HG03558 (cell line): ENCODE measurements at regions not wholly inside any gene's neighbourhood (a gene's known extent, or its start where the extent isn't known, plus 50 kb on each side); places are given as distances from the start of the nearest gene placed in this dataset.
"Not testable (repeated sequence)": the region's sequence is repeated elsewhere in the genome, so short reads cannot be mapped to it uniquely, and the experiment has no call there.

Experiments
- ATAC-seq: cut with Tn5 transposase; IDR thresholded peaks from one replicate; pipeline ENCODE4 v1.9.1; 2021; ENCODE audit warnings: moderate number of reproducible peaks; ENCODE audit not compliant: unreplicated experiment; ENCODE audit errors: extremely low read depth

DNA sequence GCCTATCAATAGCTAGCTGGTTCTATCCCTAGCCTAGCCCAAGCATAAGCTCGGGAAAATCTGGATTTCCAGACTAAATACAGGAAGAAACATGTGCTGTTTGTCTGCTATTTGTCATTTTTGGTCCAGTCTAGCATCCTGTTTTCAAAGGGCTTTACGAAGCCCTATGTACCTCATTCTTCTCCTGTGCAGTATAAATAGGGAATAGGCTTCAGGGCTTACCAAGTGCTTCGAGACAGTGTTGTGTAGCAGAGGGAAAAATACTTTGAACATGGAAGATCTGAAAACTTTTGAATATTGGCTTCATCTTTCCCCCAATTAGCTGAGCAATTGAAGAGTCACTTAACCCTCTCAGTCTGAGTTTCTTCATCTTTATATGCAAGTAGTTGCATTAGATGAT lies 679.8 kb downstream of the TDRD15 start:
- no peak for ATAC-seq

DNA sequence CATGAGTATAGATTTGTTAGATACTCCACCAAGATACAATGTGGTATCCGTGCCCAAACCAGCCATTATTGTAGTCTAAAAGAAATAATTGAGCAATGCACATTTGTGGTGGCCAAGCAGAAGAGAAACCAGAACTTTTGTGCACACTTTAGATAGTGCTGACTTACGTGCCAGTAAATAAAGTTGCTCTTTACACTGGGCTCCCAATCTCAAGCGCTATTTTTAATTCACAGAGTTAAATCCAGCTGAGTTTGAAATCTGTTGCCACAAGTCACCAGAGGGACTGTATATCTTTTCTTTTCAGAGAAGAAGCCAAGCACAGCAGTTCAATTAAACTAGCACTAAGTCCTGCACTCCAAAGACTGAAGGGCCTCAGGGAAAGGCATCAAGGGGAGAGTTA lies 680.4 kb downstream of the TDRD15 start:
- no peak for ATAC-seq

DNA sequence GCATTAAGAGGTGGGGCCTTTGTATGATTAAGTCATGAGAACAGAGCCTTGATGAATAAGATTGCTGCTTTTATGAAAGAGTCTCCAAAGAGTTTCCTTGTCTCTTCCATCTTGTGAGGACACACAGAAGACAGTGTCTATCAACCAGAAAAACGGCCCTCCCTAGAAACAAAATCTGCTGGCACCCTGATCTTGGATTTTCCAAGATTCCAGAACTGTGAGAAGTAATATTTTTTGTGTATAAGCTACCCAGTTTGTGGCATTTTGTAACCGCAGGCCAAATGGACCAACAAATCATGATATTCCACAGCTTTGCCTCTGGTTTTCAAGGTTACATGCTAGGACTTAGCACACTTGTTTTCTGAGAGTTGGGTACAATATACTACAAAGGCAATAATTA lies 687.8 kb downstream of the TDRD15 start:
- no peak for ATAC-seq

DNA sequence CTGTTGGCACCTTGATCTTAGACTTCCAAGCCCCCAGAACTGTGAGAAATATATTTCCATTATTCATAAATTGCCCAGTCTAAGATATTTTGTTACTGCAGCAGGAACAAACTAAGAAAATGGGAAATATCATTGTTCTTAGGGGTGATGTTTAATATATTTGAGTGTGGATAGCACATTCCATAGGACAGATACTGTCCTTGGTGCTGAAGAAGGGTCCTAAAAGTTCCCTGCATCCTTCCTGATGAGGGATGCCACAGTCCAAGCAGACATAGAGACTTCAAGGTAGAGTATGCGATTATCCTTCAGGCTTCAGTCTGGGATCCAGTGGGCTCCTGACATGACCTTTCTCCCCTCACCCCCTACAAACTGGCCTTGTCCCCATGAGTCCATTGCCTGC lies 689.0 kb downstream of the TDRD15 start:
- ATAC-seq = no peak

DNA sequence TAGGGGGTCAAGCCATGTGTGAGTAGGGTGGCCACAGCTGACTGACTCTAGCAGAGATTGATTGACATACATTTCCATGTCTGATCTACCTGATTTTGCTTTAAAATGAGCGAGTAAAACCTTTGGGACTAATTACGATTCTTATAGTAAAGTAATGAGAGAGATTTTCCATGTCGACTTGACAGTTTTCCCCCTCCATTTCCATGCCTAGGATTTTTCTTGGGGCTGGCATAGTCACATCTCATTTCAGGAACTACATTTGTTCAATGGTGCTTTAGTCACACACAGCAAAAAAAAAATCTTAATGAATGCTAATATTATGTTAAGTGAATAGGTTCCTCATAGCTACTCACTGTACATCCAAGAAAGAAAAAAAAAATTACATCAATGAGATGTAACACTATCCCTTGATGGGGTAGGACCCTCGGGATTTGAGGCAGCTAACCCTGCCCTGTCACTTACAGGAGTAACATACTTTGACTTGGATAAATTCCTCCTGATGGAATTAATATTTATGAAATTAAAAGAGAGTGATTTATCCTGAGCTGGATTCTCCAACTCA lies 690.9 kb downstream of the TDRD15 start:
- no peak for ATAC-seq

DNA sequence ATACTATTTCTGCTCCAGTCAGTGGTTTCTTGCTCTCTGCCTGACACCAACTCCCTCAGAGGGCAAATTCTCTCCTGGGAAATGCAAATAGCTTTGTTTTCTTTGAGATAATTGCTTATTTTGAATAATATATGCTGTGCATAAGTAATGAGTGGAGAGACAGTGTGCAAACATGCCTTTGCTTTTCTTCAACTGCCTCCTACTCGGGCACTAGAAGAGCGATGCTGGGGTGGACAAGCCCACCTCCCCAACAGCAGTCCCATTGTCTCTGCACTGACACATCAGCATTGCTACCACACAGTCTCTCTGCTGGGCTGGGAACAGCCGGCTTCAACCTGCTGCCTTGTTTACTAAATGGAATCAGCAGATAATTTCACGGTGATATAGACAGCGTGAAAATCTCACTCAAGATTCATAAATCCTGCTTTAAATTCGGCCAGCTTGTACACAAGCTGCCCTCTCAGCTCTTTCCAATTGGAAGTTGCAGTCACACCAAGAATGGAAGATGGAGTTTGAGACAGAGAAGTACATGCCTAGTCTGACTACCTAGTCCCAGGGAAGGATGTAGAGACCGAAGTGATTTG lies 694.5 kb downstream of the TDRD15 start:
- no peak for ATAC-seq

DNA sequence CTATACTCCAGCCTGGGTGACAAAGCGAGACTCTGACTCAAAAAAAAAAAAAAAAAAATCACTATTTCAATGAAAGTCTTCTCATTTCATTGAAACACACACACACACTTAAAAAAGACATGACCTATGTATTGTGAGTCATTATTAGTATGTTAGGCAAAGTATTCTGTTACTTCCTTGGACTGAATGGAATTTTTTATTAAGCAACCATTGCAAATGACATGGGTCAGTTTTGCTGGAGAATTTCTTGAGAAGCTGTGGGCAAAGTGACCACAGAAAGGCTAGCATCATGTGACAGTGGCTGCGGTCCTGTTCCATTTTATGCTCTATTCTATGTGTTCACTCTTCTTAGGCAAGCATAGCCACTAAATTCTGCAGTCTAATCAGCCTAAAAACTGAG lies 695.7 kb downstream of the TDRD15 start:
- no peak for ATAC-seq

DNA sequence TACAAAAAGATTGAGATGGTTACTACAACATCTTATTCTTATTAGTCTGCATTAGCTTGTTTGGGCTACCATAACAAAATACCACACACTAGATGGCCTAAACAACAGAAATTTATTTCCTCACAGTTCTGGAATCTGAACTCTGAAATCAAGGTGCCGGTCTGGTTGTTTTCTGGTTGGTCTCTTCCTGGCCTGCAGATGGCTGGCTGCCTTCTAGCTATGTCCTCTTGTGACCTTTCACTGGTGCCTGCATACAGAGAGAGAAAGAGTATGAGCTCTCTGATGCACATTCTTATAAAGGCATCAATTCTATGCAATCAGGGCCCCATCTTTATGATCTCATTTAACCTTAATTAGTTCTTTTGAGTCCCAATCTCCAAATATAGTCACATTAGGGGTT lies 696.5 kb downstream of the TDRD15 start:
- no peak for ATAC-seq

DNA sequence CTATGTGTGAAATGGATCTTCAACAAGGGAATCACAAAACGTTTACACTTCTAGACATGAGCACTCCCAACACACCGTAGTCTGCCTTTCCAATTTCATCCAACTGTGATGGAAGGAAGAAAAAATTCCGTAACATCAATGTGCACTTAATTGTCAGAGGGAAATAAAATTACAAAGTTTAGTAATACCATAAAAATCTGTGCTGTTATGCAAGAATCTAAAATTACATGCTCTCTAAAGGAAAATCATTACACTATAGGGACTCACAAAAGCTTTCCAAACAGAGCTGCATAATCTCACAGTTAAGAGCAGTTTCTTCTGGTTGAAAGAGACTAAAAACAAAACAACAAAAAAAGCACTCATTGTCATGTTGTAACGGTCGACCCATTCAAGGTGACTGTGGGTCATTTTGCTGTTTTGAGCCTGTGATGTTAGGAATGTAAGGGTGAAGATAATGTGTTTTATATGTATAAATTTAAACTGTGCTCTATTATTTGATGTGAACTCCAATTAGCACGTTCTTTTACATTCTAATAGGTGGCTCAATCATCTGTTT lies 698.0 kb downstream of the TDRD15 start:
- ATAC-seq = no peak

DNA sequence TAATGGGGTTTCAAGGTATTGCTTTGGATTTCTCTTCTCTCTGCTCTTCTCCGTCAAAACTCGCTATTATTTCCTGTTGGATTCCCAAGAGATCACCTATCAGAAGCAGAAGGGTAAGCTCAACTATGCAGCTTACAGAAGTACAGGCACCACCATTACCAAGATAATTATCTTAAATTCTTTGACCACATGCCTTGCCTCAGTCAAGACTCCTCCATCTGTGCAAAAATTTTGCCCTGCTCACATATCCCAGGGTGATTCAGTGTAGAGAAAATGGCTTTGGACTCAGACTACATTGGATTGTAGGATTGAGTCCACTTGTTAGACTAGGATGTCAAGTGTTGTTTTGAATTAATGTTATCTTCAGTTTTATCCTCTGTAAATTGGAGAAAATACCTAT lies 698.7 kb downstream of the TDRD15 start:
- no peak for ATAC-seq

DNA sequence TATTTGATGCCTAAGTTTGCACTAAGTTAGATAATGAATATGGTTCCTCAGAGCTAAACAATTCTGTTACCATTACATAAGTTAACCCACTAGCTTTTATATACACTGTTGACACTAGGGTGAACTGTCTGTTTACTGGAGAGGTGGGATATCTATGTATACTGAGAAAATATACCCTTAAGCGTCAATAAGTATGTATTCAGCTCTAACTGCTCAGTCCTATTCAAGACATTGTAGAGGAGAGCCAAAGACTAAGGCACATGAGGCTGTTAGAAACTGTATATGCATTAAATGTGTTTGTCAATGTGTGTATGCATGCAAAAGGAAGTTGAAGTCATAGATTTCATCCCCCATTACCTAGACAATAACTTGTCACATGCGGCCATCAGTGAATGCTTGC lies 710.0 kb downstream of the TDRD15 start:
- ATAC-seq = no peak

DNA sequence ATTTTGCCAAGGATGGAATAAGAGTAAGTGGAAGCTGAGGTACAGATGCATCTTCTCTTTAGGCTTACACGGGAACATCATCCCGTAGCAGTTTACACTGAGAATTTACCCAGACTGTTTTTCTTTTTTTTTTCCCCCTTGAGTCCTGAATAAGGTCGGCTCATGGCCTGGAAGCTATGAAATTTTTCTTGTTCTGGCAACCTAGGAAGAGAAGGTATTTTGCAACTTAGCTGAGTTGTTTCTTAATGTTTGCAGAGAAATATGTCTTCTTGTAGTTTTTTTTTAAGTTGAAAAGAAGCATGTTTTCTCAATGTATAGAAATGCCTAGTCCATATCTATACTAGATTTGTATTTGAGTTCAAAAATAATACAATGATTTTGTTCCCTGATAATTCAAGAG lies 712.5 kb downstream of the TDRD15 start:
- ATAC-seq = no peak

DNA sequence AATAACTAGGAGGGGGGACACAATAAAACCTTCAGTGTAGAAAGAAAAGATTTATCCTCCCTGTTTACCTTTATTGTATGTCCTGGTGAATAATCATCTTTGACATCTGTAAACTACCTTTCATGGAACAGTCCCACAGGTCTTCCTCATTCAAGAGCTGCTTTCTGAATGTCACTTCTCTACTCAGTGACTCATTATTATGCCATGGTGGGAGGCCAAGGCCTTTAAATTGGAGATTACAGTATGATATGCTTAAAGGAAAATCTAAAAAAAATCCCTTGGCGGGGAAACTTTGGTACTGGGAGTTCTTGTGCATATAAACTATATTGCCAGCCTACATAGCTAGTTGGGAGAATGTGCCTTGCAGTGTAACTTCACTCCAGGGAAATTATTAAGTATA lies 713.0 kb downstream of the TDRD15 start:
- ATAC-seq = no peak

DNA sequence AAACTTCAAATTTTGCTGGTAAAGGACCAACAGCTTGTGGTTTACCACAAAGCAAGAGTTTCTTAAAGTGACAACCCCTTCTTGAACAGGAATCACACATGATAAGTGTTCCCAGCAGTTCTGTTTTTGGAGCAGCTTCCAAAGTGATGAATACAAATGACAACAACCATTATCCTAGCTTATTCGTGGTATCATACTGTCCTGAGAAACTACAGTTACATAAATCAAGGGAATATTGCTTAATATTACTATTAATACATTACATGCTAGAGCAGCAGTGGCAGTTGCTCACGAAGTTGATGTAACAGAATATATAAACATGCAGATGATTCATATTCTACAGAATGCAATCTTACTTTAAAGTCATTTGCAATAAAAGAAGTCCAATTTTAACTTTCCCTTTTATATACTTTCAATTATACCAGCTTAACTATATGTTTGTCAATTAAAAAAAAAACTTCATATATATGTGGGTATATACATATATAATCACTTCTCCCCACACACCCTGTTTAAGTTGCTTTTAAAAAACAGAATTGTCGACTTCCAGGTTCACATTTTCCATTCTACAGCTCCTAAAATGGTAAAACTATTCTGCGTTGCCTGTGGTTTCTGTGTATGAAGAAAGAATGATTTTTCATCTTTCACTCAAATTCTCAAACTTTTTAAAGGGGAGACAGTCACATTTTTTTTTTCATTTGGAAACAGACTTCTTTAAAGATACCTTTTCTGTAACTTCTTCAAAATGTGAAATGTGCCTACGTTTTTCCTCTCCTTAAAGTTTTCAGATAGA lies 713.6 kb downstream of the TDRD15 start:
- no peak for ATAC-seq

DNA sequence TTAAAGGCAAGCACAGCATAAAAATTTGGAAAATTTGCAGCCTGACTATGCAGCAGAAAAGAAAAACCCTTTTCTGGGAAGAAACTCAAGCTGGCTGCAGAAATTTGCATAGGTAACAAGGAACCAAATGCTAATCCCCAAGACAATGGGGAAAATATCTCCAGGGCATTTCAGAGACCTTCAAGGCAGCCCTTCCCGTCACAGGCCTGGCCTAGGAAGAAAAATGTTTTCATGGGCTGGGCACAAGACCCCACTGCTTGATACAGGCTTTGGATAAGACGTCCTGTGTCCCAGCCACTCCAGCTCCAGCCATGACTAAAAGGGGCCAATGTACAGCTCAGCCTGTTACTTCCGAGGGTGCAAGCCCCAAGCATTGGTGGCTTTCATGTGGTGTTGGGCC lies 717.6 kb downstream of the TDRD15 start:
- no peak for ATAC-seq

DNA sequence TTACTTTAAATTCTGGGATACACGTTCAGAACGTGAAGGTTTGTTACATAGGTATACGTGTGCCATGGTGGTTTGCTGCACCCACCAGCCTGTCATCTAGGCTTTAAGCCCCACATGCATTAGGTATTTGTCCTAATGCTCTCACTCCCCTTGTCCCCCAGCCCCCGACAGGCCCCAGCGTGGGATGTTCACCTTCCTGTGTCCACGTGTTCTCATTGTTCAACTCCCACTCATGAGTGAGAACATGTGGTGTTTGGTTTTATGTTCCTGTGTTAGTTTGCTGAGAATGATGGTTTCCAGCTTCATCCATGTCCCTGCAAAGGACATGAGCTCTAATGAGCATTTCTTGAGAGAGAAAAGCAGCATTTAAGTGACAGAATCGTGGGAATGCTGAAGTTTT lies 726.6 kb downstream of the TDRD15 start:
- not testable (repeated sequence) for ATAC-seq

DNA sequence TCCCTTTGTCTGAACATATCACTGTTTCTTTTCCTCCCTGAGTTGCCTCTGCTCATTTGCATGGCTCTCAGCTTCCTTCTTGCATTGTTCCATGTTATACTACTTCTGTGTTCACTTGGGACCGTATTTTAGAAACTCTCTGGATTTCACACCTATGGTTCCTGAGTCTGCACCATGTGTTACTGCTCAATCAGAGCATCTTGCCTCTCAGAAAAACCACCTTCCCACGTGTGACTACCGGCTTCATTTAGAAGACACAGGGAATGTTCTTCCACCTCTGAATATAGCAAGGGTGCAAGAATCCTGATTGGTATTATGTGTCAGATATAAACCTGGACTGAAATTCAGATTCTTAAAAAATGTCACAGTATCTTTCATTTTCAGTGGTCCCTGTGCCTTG lies 731.2 kb downstream of the TDRD15 start:
- no peak for ATAC-seq

DNA sequence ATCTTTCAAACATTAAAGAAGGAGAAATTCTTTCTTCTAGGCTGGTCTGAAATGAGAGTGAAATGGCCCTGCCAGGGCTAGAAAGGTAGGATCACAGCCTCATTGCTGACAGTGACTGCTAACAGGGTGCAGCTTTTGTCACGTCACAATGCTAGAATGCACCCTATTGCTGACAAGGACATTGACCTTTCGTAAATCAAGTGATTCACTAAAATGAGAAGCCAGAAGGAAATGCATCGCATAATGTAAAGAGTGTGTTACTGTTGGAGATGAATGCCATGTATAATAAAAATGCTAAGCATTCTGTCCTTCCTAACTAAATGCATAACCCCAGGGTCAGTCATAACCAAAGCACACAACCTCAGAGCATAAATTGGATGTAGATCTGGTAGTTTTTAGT lies 732.9 kb downstream of the TDRD15 start:
- ATAC-seq = no peak

DNA sequence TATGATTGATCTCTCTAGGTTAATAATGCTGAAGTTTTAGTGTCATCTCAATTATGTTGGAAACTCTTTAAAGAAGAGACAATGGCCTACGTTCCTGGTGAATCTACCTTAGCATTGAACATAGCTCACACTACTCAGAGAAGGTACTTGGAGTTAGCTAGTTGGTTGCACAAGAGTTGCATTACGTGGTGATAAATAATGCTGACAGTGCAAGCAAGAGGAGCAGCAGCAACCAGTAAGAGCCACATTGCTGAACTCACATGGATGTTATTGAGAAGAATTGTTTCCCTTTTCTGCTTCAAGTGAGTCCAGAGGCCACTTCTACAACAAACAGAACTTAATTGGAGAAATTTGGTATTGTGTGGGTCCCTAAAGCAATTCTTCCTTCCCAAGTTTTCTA lies 737.1 kb downstream of the TDRD15 start:
- ATAC-seq = no peak

DNA sequence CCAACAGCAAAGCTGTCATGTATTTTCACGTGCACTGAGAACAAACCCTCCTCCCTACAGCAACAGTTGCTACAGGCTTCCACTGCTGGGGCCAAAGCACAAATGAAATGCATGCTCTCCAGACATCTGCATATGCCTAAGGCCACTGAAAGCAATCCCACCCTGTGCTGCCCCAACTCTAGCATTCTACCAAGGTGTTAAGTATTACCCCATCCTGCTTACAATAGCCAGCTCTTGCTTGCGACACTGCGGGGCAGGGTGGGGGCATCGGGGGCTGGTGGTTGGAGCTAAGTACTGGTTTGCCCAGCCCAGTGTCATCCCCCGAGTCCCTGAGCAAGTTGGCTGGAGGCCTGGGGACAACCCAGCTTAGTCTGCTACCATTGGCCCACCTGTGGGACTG lies 742.5 kb downstream of the TDRD15 start:
- no peak for ATAC-seq

DNA sequence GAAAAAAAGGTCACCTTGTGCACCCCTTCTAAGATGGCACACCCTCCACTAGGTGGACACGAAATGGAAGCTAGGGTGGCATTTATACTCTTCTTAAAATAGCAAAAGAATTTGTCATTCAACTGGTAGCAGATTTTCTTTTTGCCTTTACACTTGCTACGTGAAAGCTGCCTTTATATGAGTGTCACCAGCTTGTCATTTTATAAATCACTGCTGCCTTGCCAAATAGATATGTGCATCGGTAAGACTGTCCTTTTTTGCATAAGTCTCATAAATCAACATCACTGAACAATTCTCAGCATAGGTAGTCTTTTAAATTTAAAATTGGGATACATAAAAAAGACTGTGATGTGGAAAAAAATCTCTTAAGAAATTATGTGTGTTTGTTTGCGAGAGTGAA lies 764.1 kb downstream of the TDRD15 start:
- no peak for ATAC-seq

DNA sequence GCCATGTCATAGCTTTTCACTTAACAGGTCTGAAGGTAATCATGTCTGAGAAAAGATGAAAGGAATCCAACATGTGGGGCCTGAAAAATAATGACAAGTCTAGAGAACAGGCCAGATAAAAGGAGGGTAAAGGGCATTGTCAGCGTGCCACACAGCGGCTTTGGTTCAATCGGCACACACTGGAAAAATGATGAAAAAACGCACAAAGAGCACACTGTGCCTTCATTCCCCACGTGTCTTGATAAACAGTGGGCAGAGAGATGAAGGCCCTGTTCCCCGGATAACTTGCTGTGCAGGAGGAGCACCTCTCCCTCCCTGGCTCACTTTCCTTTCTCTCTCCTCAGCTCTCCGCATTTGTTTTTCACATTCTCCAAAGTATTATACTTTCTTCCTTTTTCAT lies 766.3 kb downstream of the TDRD15 start:
- no peak for ATAC-seq
